ENCODE measurements at regions not wholly inside any gene's neighbourhood (a gene's known extent, or its start where the extent isn't known, plus 50 kb on each side); places are given as distances from the start of the nearest gene placed in this dataset.
A peak's percentile ranks its signal among the peaks of the same experiment; 100 is the strongest.

GRCh38 chr9:134217431-134218210 lies 53.3 kb upstream of the RNU6ATAC start (continued):
- TF ChIP-seq SP1 (IDR thresholded peaks at IDR 0.05; ENCODE audit: low read depth, low read length) (no peak), HDAC6 (IDR thresholded peaks at IDR 0.05; ENCODE audit: low read depth, low read length) (no peak), RBBP5 (IDR thresholded peaks at IDR 0.05; ENCODE audit: borderline replicate concordance, low read depth, low read length) (no peak), MAX (IDR thresholded peaks at IDR 0.05) (no peak), RXRA (IDR thresholded peaks at IDR 0.05; ENCODE audit: insufficient read depth, low read depth, low read length) (no peak), SIN3A (conservative IDR thresholded peaks at IDR 0.05 in 1 of 2, IDR thresholded peaks at IDR 0.05 in 1 of 2; ENCODE audit: low read depth in 1 of 2, low read length in 2 of 2) (no peak), CBX8 (IDR thresholded peaks at IDR 0.05; ENCODE audit: borderline replicate concordance, low read depth, low read length) (no peak), YY1 (IDR thresholded peaks at IDR 0.05; ENCODE audit: low read depth, low read length) (0 out of 2 replicates have a peak, but pooled peaks have one; percentile 32)
